OCI-LY7 (cell line): ENCODE measurements at regions not wholly inside any gene's neighbourhood (a gene's known extent, or its start where the extent isn't known, plus 50 kb on each side); places are given as distances from the start of the nearest gene placed in this dataset.

Experiments
- BruUV-seq: library from RNA; stranded (reverse); fragments of 400-500 nt; replicated peaks from 2 replicates; lab custom pipeline; 2021; lab: Mats Ljungman, UMichigan
- CTCF ChIA-PET: fragments of 300-600 bp; sonication (Branson Sonifier 250); formaldehyde crosslinking; loops from one replicate; lab custom pipeline; 2022; ENCODE audit warnings: antibody characterized with exemption; ENCODE audit not compliant: unreplicated experiment; lab: Charles Lee
- POLR2A ChIA-PET: fragments of 300-600 bp; sonication (Branson Sonifier 250); formaldehyde crosslinking; loops from one replicate; lab custom pipeline; 2022; ENCODE audit warnings: antibody characterized with exemption; lab: Charles Lee
- DNase-seq: peaks from one replicate; pipeline ENCODE4 v3.0.0-alpha.2; 2015; ENCODE audit warnings: low spot score
- H2AFZ ChIP-seq: fragments of 200-600 bp; sonication (generic), shearing (Covaris generic); 2 replicates; pipeline ENCODE4 v1.6.1; 2014; ENCODE audit warnings: mild to moderate bottlenecking, antibody characterized with exemption, low read length, moderate library complexity
- H3K27ac ChIP-seq: fragments of 200-600 bp; sonication (generic); 2 replicates; pipeline ENCODE4 v1.5.1; 2014; ENCODE audit warnings: mixed run types, low read depth, mild to moderate bottlenecking, moderate library complexity, low read length, inconsistent platforms; ENCODE audit not compliant: poor library complexity, severe bottlenecking
- H3K36me3 ChIP-seq: fragments of 200-600 bp; sonication (generic); 2 replicates; pipeline ENCODE4 v1.6.1; 2014; ENCODE audit warnings: mild to moderate bottlenecking, antibody characterized with exemption, low read length, moderate library complexity, mixed read lengths; ENCODE audit not compliant: insufficient read depth
- H3K4me1 ChIP-seq: fragments of 200-600 bp; sonication (generic); 2 replicates; pipeline ENCODE4 v1.5.1; 2014; ENCODE audit warnings: mild to moderate bottlenecking, low read length; ENCODE audit not compliant: insufficient read depth, poor library complexity, severe bottlenecking
- H3K4me2 ChIP-seq: fragments of 200-600 bp; sonication (generic); 2 replicates; pipeline ENCODE4 v1.6.1; 2014; ENCODE audit warnings: mild to moderate bottlenecking, low read length
- H3K4me3 ChIP-seq: fragments of 200-600 bp; sonication (generic); 2 replicates; pipeline ENCODE4 v1.5.1; 2014; ENCODE audit warnings: mild to moderate bottlenecking, low read depth, low read length; ENCODE audit not compliant: poor library complexity, severe bottlenecking
- H3K79me2 ChIP-seq: fragments of 200-600 bp; sonication (generic); 2 replicates; pipeline ENCODE4 v1.6.1; 2016; ENCODE audit warnings: low read depth, mild to moderate bottlenecking, low read length, moderate library complexity, mixed read lengths; ENCODE audit not compliant: insufficient read depth
- H3K9me2 ChIP-seq: fragments of 200-600 bp; sonication (generic); 2 replicates; pipeline ENCODE4 v1.6.1; 2016; ENCODE audit warnings: mild to moderate bottlenecking, low read length, mixed read lengths; ENCODE audit not compliant: insufficient read depth
- H3K9me3 ChIP-seq: fragments of 200-600 bp; sonication (generic); 2 replicates; pipeline ENCODE4 v1.6.1; 2014; ENCODE audit warnings: mild to moderate bottlenecking, mixed run types, low read length, mixed read lengths
- H4K20me1 ChIP-seq: fragments of 200-600 bp; sonication (generic); 2 replicates; pipeline ENCODE4 v1.6.1; 2014; ENCODE audit warnings: mild to moderate bottlenecking, antibody characterized with exemption, low read length, moderate library complexity, mixed read lengths; ENCODE audit not compliant: insufficient read depth
- EZH2phosphoT487 ChIP-seq: fragments of 200-600 bp; sonication (generic); IDR thresholded peaks from 2 replicates; pipeline ENCODE4 v1.6.1; 2018; ENCODE audit warnings: low read depth, borderline replicate concordance, mild to moderate bottlenecking, mixed run types, antibody characterized with exemption, low read length, moderate library complexity, mixed read lengths
- intact Hi-C: fragments of 100-400 bp; cut with micrococcal nuclease; formaldehyde crosslinking; loops from one replicate; pipeline ENCODE4 v1.10.0; 2022; ENCODE audit not compliant: unreplicated experiment
- TF ChIP-seq, protein P1 (sequence below): fragments of 200-600 bp; sonication (generic); conservative IDR thresholded peaks from 2 replicates; pipeline ENCODE4 v1.5.1; 2014; ENCODE audit warnings: mild to moderate bottlenecking, antibody characterized with exemption, low read length, moderate library complexity, mixed read lengths

DNA sequence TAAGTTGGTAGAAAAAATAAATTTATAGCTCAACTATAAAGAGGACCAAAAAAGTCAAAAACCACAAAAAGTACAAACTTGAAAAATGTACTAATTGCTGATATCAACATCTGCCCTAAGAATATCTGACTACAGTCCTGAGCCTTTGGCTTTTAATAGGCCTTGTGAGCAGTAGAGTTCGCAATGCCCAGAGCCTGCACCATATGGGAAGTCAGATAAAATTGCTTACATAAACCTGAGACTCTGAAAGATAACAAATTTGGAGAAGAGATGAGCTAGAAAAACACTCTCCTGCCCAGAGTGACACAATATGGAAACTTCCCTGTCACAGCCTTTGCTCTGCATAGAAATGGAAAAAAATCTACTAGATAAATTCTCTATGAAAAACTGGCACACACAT, 368.0 kb upstream of the GRIN3A start:
- TF ChIP-seq, protein P1, sequence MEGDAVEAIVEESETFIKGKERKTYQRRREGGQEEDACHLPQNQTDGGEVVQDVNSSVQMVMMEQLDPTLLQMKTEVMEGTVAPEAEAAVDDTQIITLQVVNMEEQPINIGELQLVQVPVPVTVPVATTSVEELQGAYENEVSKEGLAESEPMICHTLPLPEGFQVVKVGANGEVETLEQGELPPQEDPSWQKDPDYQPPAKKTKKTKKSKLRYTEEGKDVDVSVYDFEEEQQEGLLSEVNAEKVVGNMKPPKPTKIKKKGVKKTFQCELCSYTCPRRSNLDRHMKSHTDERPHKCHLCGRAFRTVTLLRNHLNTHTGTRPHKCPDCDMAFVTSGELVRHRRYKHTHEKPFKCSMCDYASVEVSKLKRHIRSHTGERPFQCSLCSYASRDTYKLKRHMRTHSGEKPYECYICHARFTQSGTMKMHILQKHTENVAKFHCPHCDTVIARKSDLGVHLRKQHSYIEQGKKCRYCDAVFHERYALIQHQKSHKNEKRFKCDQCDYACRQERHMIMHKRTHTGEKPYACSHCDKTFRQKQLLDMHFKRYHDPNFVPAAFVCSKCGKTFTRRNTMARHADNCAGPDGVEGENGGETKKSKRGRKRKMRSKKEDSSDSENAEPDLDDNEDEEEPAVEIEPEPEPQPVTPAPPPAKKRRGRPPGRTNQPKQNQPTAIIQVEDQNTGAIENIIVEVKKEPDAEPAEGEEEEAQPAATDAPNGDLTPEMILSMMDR = no peak
- no peak for TF ChIP-seq EZH2phosphoT487
- Histone ChIP-seq H3K4me1 (no peaks in the 10 kb centered on the region), H3K4me2 (no peak overlapping the region), H4K20me1 (no peaks in the 10 kb centered on the region), H3K9me3 (no peaks in the 10 kb centered on the region), H3K79me2 (no peaks in the 10 kb centered on the region), H3K36me3 (no peaks in the 10 kb centered on the region), H2AFZ (no peak overlapping the region), H3K4me3 (no peak overlapping the region), H3K9me2 (no peaks in the 10 kb centered on the region), H3K27ac (no peak overlapping the region)
- CTCF ChIA-PET = no interaction called here
- no TSS peak for BruUV-seq
- POLR2A ChIA-PET = no interaction called here
- DNase-seq = no peak
- intact Hi-C loops = no loop called here

DNA sequence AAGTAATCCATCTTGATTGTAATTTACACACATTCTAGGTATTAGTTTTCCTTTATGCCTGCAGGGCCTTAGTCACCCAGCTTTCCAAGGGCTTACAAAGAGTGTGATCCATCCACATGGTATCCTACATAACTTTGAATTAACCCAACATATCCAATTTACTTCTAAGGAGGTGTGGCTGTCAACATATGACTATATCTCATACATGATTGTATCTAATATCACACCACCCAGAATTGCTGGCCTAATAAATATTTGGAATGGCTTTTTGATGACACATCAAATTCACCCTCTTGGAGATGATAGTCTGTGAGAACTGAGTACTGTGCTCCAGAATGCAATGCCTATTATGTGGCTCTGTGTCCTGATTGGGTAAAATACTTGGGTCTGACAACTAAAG, 363.3 kb upstream of the GRIN3A start:
- no TSS peak for BruUV-seq
- intact Hi-C loops = no loop called here
- POLR2A ChIA-PET = interaction anchor here (0.5 kb wide), 1 partner anchor 52 kb away, joined by 3 read pairs; no protein-coding TSS in a partner anchor
- Histone ChIP-seq H3K27ac (no peak overlapping the region), H3K9me3 (no peaks in the 10 kb centered on the region), H2AFZ (no peak overlapping the region), H3K4me3 (no peak overlapping the region), H3K4me2 (no peak overlapping the region), H3K79me2 (no peaks in the 10 kb centered on the region), H3K36me3 (no peaks in the 10 kb centered on the region), H3K4me1 (no peaks in the 10 kb centered on the region), H3K9me2 (no peaks in the 10 kb centered on the region), H4K20me1 (no peaks in the 10 kb centered on the region; the same call in 1 of the 2 replicates)
- CTCF ChIA-PET = no interaction called here
- TF ChIP-seq, protein P1 = no peak
- no peak for TF ChIP-seq EZH2phosphoT487
- DNase-seq = no peak

DNA sequence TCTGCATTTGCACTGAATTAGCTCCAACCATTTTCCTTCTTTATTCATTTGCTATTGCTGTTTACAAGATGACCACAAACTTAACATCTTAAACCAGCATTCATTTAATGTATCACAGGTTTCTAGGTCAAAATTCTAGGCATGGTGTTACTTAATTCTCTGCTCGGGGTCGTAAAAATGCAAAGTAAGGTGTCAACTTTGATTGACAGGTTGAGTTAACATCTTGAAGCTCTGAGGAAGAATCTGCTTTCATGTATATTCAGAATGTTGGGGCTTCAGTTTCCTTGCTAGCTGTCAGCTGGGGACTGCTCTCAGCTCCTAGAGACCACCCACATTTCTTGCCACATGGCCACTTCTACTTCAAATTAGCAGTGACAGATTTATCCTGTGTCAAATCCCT, 348.7 kb upstream of the GRIN3A start:
- H3K79me2 ChIP-seq = no peaks in the 10 kb centered on the region
- no TSS peak for BruUV-seq
- no peak for TF ChIP-seq EZH2phosphoT487
- TF ChIP-seq, protein P1 = no peak
- ChIA-PET CTCF (no interaction called here), POLR2A (no interaction called here)
- H3K27ac ChIP-seq = no peak overlapping the region
- H3K36me3 ChIP-seq = no peaks in the 10 kb centered on the region
- no peak overlapping the region for H2AFZ ChIP-seq
- H3K4me1 ChIP-seq = no peaks in the 10 kb centered on the region
- H3K9me3 ChIP-seq = no peaks in the 10 kb centered on the region
- intact Hi-C loops = no loop called here
- no peaks in the 10 kb centered on the region for H4K20me1 ChIP-seq
- H3K9me2 ChIP-seq = no peaks in the 10 kb centered on the region
- H3K4me3 ChIP-seq = no peak overlapping the region
- DNase-seq = no peak
- H3K4me2 ChIP-seq = no peak overlapping the region
